ENCODE measurements at regions not wholly inside any gene's neighbourhood (a gene's known extent, or its start where the extent isn't known, plus 50 kb on each side); places are given as distances from the start of the nearest gene placed in this dataset.

- TF ChIP-seq CTCF (conservative IDR thresholded peaks at IDR 0.05 in 1 of 2, IDR thresholded peaks at IDR 0.05 in 1 of 2; ENCODE audit: low read depth in 1 of 2, low read length in 2 of 2): no peak
- TF ChIP-seq EZH2 (IDR thresholded peaks at IDR 0.05; ENCODE audit: low read length, missing control alignments): no peak
These were observed 782.9 kb downstream of the GALR1 start for GRCh38 chr18:78032574-78032973.

Data from fibroblast of lung (primary cell).